HG03103 (cell line): ENCODE measurements at regions not wholly inside any gene's neighbourhood (a gene's known extent, or its start where the extent isn't known, plus 50 kb on each side); places are given as distances from the start of the nearest gene placed in this dataset.

Experiments used
- ATAC-seq: cut with Tn5 transposase; IDR thresholded peaks from one replicate; pipeline ENCODE4 v1.9.1; 2021; ENCODE audit warnings: low read depth; ENCODE audit not compliant: unreplicated experiment

- ATAC-seq = peak; percentile 34
These were observed 113.9 kb upstream of the ZNF217 start for GRCh38 chr20:53707371-53708055.

- ATAC-seq = no peak
These were observed 113.1 kb upstream of the ZNF217 start for GRCh38 chr20:53706466-53707370.

- ATAC-seq = no peak
These were observed 112.4 kb upstream of the ZNF217 start for GRCh38 chr20:53706008-53706465.

GRCh38 chr20:53702617-53703016 is 109.0 kb upstream of the ZNF217 start:
- ATAC-seq = no peak

- ATAC-seq = no peak
These were observed 106.3 kb upstream of the ZNF217 start for GRCh38 chr20:53699906-53700305.

GRCh38 chr20:53699085-53699674 is 105.5 kb upstream of the ZNF217 start:
- ATAC-seq = no peak

GRCh38 chr20:53698371-53698978 is 104.8 kb upstream of the ZNF217 start:
- no peak for ATAC-seq

- ATAC-seq = no peak
These were observed 102.3 kb upstream of the ZNF217 start for GRCh38 chr20:53695797-53696527.

GRCh38 chr20:53693262-53693871 is 99.7 kb upstream of the ZNF217 start:
- no peak for ATAC-seq

- no peak for ATAC-seq
These were observed 98.9 kb upstream of the ZNF217 start for GRCh38 chr20:53692465-53693067.

GRCh38 chr20:53691811-53692192 is 98.2 kb upstream of the ZNF217 start:
- ATAC-seq = no peak

- no peak for ATAC-seq
These were observed 97.6 kb upstream of the ZNF217 start for GRCh38 chr20:53691060-53691810.

GRCh38 chr20:53688085-53688484 is 94.4 kb upstream of the ZNF217 start:
- ATAC-seq = no peak

- no peak for ATAC-seq
These were observed 91.5 kb upstream of the ZNF217 start for GRCh38 chr20:53685070-53685595.

GRCh38 chr20:53683506-53683905 is 89.9 kb upstream of the ZNF217 start:
- ATAC-seq = no peak

GRCh38 chr20:53681352-53682212 is 87.9 kb upstream of the ZNF217 start:
- no peak for ATAC-seq

- no peak for ATAC-seq
These were observed 86.1 kb upstream of the ZNF217 start for GRCh38 chr20:53679597-53680309.
